Endodermal cell (in vitro differentiated cells): ENCODE measurements at regions not wholly inside any gene's neighbourhood (a gene's known extent, or its start where the extent isn't known, plus 50 kb on each side); places are given as distances from the start of the nearest gene placed in this dataset.
A peak's percentile ranks its signal among the peaks of the same experiment; 100 is the strongest.

ENCODE experiments used
- DNase-seq: peaks from one replicate; pipeline ENCODE4 v3.0.0-alpha.2; 2017
- H3K27ac ChIP-seq: 2 replicates; pipeline ENCODE4 v1.5.1; 2013; ENCODE audit warnings: mild to moderate bottlenecking, low read depth, low read length, moderate library complexity
- H3K27me3 ChIP-seq: 2 replicates; pipeline ENCODE4 v1.6.1; 2013; ENCODE audit warnings: mild to moderate bottlenecking, low read length, moderate library complexity; ENCODE audit not compliant: insufficient read depth, control insufficient read depth, poor library complexity, severe bottlenecking
- H3K36me3 ChIP-seq: 2 replicates; pipeline ENCODE4 v1.7.0; 2013; ENCODE audit warnings: mild to moderate bottlenecking, low read length, moderate library complexity; ENCODE audit not compliant: control insufficient read depth, insufficient read depth
- H3K4me1 ChIP-seq: one replicate; pipeline ENCODE4 v1.7.0; 2013; ENCODE audit warnings: low read length; ENCODE audit not compliant: control insufficient read depth, insufficient read depth
- H3K4me3 ChIP-seq: 2 replicates; pipeline ENCODE4 v1.5.1; 2013; ENCODE audit warnings: mild to moderate bottlenecking, low read length, moderate library complexity
- H3K9ac ChIP-seq: 2 replicates; pipeline ENCODE4 v1.6.1; 2013; ENCODE audit warnings: mild to moderate bottlenecking, low read length, moderate library complexity; ENCODE audit not compliant: poor library complexity, severe bottlenecking; ENCODE audit errors: extremely low read depth
- H3K9me3 ChIP-seq: 2 replicates; pipeline ENCODE4 v1.6.1; 2013; ENCODE audit warnings: mild to moderate bottlenecking, low read length, moderate library complexity; ENCODE audit not compliant: control insufficient read depth
- H3K27ac Mint-ChIP-seq: 2 replicates; pipeline ENCODE4 v1.8.0; 2020; ENCODE audit warnings: mixed read lengths
- H3K27me3 Mint-ChIP-seq: 2 replicates; pipeline ENCODE4 v1.8.0; 2021; ENCODE audit warnings: mild to moderate bottlenecking, mixed read lengths; ENCODE audit not compliant: insufficient read depth
- H3K36me3 Mint-ChIP-seq: 2 replicates; pipeline ENCODE4 v1.8.0; 2020; ENCODE audit warnings: low read depth, mixed read lengths
- H3K4me1 Mint-ChIP-seq: 2 replicates; pipeline ENCODE4 v1.8.0; 2020; ENCODE audit warnings: mixed read lengths
- H3K4me3 Mint-ChIP-seq: 2 replicates; pipeline ENCODE4 v1.8.0; 2020; ENCODE audit warnings: mild to moderate bottlenecking, moderate library complexity, mixed read lengths
- H3K9me3 Mint-ChIP-seq: 2 replicates; pipeline ENCODE4 v1.8.0; 2020; ENCODE audit warnings: mild to moderate bottlenecking, mixed read lengths
- WGBS, 2 experiments: methylation state at CpG; one replicate each; pipeline versions ENCODE4 v1.1.5 to v1.1.7; 2013; ENCODE audit warnings: missing lambda C conversion rate in 2 of 2, mixed read lengths in 1 of 2; ENCODE audit not compliant: insufficient coverage in 1 of 2, insufficient read length in 1 of 2; 5-methylcytosine and 5-hydroxymethylcytosine counted together
- TF ChIP-seq, protein P1 (sequence below): fragments of 200-600 bp; sonication (generic); conservative IDR thresholded peaks from 2 replicates; pipeline ENCODE4 v1.5.0; 2021; ENCODE audit warnings: antibody characterized with exemption, mild to moderate bottlenecking

- Histone ChIP-seq H3K9me3 (peaks cover 15% of the 10 kb centered on the region), H3K4me3 (no peak overlapping the region), H3K27ac (no peak overlapping the region), H3K27me3 (no peaks in the 10 kb centered on the region), H3K4me1 (no peaks in the 10 kb centered on the region), H3K9ac (no peak overlapping the region), H3K36me3 (no peaks in the 10 kb centered on the region)
- Mint-ChIP-seq H3K4me3 (no peak overlapping the region), H3K36me3 (no peaks in the 10 kb centered on the region), H3K27me3 (no peaks in the 10 kb centered on the region), H3K9me3 (peaks cover 10% of the 10 kb centered on the region), H3K27ac (no peak overlapping the region), H3K4me1 (no peaks in the 10 kb centered on the region)
- 93 to 94% methylated on average over 6 to 7 of the region's 7 CpGs for WGBS, 2 experiments
- TF ChIP-seq, protein P1, sequence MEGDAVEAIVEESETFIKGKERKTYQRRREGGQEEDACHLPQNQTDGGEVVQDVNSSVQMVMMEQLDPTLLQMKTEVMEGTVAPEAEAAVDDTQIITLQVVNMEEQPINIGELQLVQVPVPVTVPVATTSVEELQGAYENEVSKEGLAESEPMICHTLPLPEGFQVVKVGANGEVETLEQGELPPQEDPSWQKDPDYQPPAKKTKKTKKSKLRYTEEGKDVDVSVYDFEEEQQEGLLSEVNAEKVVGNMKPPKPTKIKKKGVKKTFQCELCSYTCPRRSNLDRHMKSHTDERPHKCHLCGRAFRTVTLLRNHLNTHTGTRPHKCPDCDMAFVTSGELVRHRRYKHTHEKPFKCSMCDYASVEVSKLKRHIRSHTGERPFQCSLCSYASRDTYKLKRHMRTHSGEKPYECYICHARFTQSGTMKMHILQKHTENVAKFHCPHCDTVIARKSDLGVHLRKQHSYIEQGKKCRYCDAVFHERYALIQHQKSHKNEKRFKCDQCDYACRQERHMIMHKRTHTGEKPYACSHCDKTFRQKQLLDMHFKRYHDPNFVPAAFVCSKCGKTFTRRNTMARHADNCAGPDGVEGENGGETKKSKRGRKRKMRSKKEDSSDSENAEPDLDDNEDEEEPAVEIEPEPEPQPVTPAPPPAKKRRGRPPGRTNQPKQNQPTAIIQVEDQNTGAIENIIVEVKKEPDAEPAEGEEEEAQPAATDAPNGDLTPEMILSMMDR = no peak
- no peak for DNase-seq
Measured at GRCh38 chr11:70517203-70517602, 118.9 kb downstream of the CTTN start.

DNA sequence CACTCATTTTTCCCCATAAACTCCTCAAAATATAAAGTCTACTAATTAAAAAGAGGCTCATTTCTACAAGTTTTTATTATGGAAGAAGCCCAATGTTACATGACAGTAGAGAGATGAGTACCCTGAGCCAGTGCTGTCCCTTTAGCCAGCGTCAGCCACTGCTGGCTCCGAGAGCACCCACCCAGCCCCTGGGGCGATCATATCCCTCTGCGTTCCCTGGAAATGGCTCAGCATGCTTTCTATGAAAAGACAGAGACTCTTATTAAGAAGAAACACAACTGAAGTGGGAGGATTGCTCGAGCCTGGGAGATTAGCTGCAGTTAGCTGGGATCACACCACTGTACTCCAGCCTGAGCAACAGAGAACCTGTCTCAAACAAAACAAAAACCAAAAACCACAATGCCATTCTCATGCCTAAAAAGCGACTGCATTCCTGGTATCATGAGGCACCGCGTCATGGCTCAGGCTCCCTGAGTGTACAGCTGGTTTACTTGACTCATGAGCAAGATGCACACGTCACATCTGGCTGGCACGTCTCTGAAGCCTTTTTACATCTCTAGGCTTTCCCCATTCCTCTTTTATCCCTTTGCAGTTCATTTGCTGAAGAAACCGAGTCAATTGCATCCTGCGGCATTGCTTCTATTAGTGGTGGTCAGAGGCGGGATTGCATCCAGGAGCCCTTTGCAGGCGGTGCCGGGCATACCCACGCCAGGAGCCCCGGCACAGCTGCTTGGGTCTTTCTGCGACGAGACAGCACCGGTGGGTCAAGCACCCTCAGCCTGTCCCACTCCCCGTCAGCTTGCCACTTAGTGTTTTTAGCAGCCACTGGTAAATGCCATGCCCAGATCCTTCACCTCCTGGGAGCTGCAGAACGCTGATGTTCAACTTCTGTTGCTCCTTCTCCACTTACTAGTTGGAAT lies 119.9 kb downstream of the CTTN start:
- 89 to 90% methylated on average over 14 to 22 of the region's 22 CpGs for WGBS, 2 experiments
- Histone ChIP-seq H3K4me3 (no peak overlapping the region), H3K27ac (no peak overlapping the region), H3K9ac (no peak overlapping the region), H3K9me3 (peaks cover 5% of the 10 kb centered on the region), H3K4me1 (no peaks in the 10 kb centered on the region), H3K36me3 (no peaks in the 10 kb centered on the region), H3K27me3 (no peaks in the 10 kb centered on the region)
- TF ChIP-seq, protein P1 = peak; percentile 45
- Mint-ChIP-seq H3K27me3 (no peaks in the 10 kb centered on the region), H3K9me3 (peaks cover under 1% of the 10 kb centered on the region), H3K36me3 (no peaks in the 10 kb centered on the region), H3K4me1 (no peaks in the 10 kb centered on the region), H3K27ac (no peak overlapping the region), H3K4me3 (no peak overlapping the region)
- DNase-seq = no peak

DNA sequence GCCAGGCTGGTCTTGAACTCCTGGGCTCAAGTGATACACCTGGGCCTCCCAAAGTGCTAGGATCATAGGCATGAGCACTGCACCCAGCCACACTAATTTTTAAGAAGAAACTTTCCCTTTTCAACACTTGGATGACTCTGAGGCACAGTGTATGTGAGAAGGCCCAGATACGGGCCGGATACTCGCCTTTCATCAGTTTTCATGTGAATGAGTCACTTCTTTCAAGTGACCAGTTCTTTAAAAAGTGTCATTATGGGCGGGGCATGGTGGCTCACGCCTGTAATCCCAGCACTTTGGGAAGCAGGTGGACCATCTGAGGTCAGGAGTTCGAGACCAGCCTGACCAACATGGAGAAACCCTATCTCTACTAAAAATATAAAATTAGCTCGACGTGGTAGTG lies 120.8 kb downstream of the CTTN start:
- Histone ChIP-seq H3K9me3 (no peaks in the 10 kb centered on the region), H3K36me3 (no peaks in the 10 kb centered on the region), H3K27me3 (no peaks in the 10 kb centered on the region), H3K9ac (no peak overlapping the region), H3K4me1 (no peaks in the 10 kb centered on the region), H3K27ac (no peak overlapping the region), H3K4me3 (no peak overlapping the region)
- Mint-ChIP-seq H3K9me3 (no peaks in the 10 kb centered on the region), H3K4me1 (peaks cover 4% of the 10 kb centered on the region), H3K36me3 (no peaks in the 10 kb centered on the region), H3K4me3 (no peak overlapping the region), H3K27me3 (no peaks in the 10 kb centered on the region), H3K27ac (no peak overlapping the region)
- WGBS, 2 experiments = 94% methylated on average over 7 to 8 of the region's 8 CpGs
- DNase-seq = no peak
- TF ChIP-seq, protein P1 = no peak
